ENCODE measurements at regions not wholly inside any gene's neighbourhood (a gene's known extent, or its start where the extent isn't known, plus 50 kb on each side); places are given as distances from the start of the nearest gene placed in this dataset.
"Not testable (repeated sequence)": the region's sequence is repeated elsewhere in the genome, so short reads cannot be mapped to it uniquely, and the experiment has no call there.

DNA sequence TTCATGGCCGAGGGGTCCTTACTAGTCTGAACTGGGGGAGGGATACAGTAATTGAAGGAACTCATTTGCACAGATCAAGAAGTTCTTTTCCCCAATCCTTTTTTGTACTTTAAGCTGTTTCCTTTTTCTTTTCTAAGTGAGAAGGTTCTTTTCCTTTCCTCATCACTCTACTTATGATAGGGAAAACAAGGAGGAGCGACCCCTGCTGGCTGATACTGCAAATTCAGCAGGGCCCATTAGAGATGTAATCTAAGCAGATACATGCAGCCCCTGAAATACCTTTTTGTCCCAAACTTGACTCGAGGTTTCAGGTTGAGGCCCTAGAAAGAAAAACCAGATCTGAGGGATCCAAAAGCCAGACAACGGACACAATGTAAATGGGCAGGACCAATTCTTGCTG lies 305.5 kb downstream of the DNAJB9 start:
- TF ChIP-seq, protein P1, sequence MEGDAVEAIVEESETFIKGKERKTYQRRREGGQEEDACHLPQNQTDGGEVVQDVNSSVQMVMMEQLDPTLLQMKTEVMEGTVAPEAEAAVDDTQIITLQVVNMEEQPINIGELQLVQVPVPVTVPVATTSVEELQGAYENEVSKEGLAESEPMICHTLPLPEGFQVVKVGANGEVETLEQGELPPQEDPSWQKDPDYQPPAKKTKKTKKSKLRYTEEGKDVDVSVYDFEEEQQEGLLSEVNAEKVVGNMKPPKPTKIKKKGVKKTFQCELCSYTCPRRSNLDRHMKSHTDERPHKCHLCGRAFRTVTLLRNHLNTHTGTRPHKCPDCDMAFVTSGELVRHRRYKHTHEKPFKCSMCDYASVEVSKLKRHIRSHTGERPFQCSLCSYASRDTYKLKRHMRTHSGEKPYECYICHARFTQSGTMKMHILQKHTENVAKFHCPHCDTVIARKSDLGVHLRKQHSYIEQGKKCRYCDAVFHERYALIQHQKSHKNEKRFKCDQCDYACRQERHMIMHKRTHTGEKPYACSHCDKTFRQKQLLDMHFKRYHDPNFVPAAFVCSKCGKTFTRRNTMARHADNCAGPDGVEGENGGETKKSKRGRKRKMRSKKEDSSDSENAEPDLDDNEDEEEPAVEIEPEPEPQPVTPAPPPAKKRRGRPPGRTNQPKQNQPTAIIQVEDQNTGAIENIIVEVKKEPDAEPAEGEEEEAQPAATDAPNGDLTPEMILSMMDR (IDR thresholded peaks at IDR 0.05) = peak in 1 of 4 experiments; percentile 13
- no peak for TF ChIP-seq POLR2A (IDR thresholded peaks at IDR 0.05)
- no peak overlapping the region for H3K4me3 ChIP-seq
- H3K27me3 ChIP-seq (replicated peaks; ENCODE audit: insufficient read depth) = no peaks in the 10 kb centered on the region
- H3K36me3 ChIP-seq = no peaks in the 10 kb centered on the region
- H3K27ac ChIP-seq = no peak overlapping the region
- WGBS = 69% methylated on average over 4 of the region's 4 CpGs
- intact Hi-C loops (cut with DNase I) = no loop called here
- DNase-seq (ENCODE audit: low spot score) = no peak
- no peaks in the 10 kb centered on the region for H3K4me1 ChIP-seq (replicated peaks)
- no peaks in the 10 kb centered on the region for H3K9me3 ChIP-seq

DNA sequence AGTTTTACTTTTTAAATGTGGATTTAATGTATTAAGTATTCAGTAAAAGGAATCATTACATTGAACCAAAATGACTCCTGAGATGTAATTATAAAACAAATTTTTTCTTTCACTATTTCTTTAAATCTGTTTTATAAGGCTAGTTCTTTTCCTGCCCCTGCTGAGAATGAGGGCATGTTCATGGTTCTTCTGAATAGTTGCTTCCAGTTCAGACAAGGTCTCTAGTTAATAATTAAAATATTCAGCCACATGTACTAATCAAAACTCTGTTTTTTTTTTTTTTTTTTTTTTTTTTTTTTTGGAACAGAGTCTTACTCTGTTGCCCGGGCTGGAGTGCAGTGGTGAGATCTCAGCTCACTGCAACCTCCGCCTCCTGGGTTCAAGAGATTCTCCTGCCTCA lies 321.2 kb downstream of the DNAJB9 start:
- no peaks in the 10 kb centered on the region for H3K4me1 ChIP-seq (replicated peaks)
- DNase-seq (ENCODE audit: low spot score) = no peak
- no peaks in the 10 kb centered on the region for H3K27me3 ChIP-seq (replicated peaks; ENCODE audit: insufficient read depth)
- H3K9me3 ChIP-seq = no peaks in the 10 kb centered on the region
- no peaks in the 10 kb centered on the region for H3K36me3 ChIP-seq
- no peak overlapping the region for H3K27ac ChIP-seq
- intact Hi-C loops (cut with DNase I) = no loop called here
- no peak overlapping the region for H3K4me3 ChIP-seq
- 73% methylated on average over 2 of the region's 2 CpGs for WGBS
- TF ChIP-seq POLR2A (IDR thresholded peaks at IDR 0.05) = no peak
- TF ChIP-seq, protein P1 (IDR thresholded peaks at IDR 0.05) = no peak
- no peak for TF ChIP-seq POLR2AphosphoS5 (IDR thresholded peaks at IDR 0.05)

DNA sequence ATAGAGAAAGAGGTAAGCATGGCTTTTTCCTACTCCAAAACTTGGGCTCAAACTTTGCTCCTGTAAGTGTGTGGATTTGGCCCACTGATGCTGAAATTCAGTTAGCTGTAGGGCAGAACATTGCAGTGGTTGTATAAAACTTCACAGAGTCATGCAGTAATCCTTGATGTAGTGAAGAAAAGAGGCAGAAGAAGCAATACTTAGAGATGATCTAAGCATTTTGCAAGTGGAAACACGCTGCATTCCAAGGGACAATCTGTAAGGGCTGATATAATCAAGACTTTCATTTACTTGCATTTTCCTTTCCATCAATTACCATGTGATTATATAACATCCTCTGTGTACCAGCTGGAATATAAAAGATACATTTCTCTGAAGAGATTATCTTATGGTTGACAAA lies 338.8 kb downstream of the DNAJB9 start:
- no peaks in the 10 kb centered on the region for H3K4me1 ChIP-seq (replicated peaks)
- no peak overlapping the region for H3K27ac ChIP-seq
- WGBS = 30% methylated on average over 1 of the region's 1 CpG
- no peak overlapping the region for H3K4me3 ChIP-seq
- no peaks in the 10 kb centered on the region for H3K36me3 ChIP-seq
- intact Hi-C loops (cut with DNase I) = no loop called here
- no peaks in the 10 kb centered on the region for H3K9me3 ChIP-seq
- H3K27me3 ChIP-seq (replicated peaks; ENCODE audit: insufficient read depth) = no peaks in the 10 kb centered on the region
- TF ChIP-seq POLR2A (IDR thresholded peaks at IDR 0.05) = no peak
- no peak for DNase-seq (ENCODE audit: low spot score)

DNA sequence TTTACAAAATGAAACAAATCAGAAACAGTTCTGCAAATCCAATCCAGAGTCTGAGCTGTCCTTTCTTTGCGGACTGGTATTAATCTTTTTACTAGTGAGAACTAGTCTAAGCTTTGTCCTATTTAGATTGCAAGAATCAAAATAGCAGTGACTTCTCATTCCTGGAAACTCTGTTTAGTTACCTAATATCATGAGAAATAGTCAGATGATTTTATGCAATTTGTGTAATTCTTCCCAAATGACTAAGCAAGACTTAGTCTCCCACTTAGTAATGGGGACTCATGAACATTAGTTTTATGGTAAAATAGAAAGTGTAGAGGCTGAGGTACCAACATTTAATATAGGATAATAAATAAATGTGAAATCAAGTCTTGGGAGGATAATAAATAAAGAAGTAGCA lies 341.3 kb downstream of the DNAJB9 start:
- H3K9me3 ChIP-seq = no peaks in the 10 kb centered on the region
- TF ChIP-seq, protein P1 (IDR thresholded peaks at IDR 0.05) = no peak
- TF ChIP-seq POLR2A (IDR thresholded peaks at IDR 0.05) = no peak
- TF ChIP-seq POLR2AphosphoS5 (IDR thresholded peaks at IDR 0.05) = no peak
- no peaks in the 10 kb centered on the region for H3K4me1 ChIP-seq (replicated peaks)
- H3K27me3 ChIP-seq (replicated peaks; ENCODE audit: insufficient read depth) = no peaks in the 10 kb centered on the region
- H3K27ac ChIP-seq = no peak overlapping the region
- no peak overlapping the region for H3K4me3 ChIP-seq
- 89% methylated on average over 1 of the region's 1 CpG for WGBS
- intact Hi-C loops (cut with DNase I) = no loop called here
- H3K36me3 ChIP-seq = no peaks in the 10 kb centered on the region
- no peak for DNase-seq (ENCODE audit: low spot score)

DNA sequence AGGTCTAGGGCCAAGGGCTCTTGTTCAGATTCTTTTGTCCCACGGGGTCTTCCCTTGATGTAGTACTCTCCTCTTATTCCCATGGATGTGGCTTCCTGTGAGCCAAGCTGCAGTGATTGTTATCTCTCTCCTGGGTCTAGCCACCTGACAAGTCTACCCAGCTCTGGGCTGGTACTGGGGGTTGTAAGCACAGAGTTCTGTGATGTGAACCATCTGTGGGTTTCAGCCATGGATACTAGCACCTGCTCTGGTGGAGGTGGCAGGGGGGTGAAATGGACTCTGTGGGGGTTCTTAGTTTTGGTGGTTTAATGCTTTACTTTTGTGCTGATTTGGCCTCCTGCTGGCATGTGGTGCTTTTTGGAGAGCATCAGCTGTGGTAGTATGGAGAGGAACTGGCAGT lies 350.8 kb downstream of the DNAJB9 start:
- Histone ChIP-seq H3K27ac (no peak overlapping the region), H3K9me3 (no peaks in the 10 kb centered on the region), H3K36me3 (no peaks in the 10 kb centered on the region), H3K27me3 (replicated peaks; ENCODE audit: insufficient read depth) (no peaks in the 10 kb centered on the region), H3K4me3 (no peak overlapping the region), H3K4me1 (replicated peaks) (no peaks in the 10 kb centered on the region)
- TF ChIP-seq POLR2A (IDR thresholded peaks at IDR 0.05) (no peak), POLR2AphosphoS5 (IDR thresholded peaks at IDR 0.05) (no peak)
- TF ChIP-seq, protein P1 (IDR thresholded peaks at IDR 0.05) = no peak
- no peak for DNase-seq (ENCODE audit: low spot score)
- whole genome bisulfite sequencing = 71% methylated on average over 1 of the region's 1 CpG
- intact Hi-C loops (cut with DNase I) = no loop called here

DNA sequence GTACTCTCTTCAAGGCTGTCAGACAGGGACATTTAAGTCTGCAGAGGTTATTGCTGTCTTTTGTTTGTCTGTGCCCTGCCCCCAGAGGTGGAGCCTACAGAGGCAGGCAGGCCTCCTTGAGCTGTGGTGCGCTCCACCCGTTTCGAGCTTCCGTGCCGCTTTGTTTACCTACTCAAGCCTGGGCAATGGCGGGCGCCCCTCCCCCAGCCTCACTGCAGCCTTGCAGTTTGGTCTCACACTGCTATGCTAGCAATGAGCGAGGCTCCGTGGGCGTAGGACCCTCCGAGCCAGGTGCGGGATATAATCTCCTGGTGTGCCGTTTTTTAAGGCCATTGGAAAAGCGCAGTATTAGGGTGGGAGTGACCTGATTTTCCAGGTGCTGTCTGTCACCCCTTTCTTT lies 373.4 kb downstream of the DNAJB9 start:
- intact Hi-C loops (cut with DNase I); H3K4me3 ChIP-seq; H3K4me1 ChIP-seq (replicated peaks); H3K27me3 ChIP-seq (replicated peaks; ENCODE audit: insufficient read depth); H3K27ac ChIP-seq; H3K36me3 ChIP-seq; DNase-seq (ENCODE audit: low spot score); H3K9me3 ChIP-seq: not testable (repeated sequence)
- 93% methylated on average over 14 of the region's 14 CpGs for WGBS
